Activated effector memory CD4-positive, alpha-beta T cell treated with anti-CD3 and anti-CD28 coated beads, Interleukin-2, amount 50 U/mL, for 16 hours (primary cell): ENCODE measurements at regions not wholly inside any gene's neighbourhood (a gene's known extent, or its start where the extent isn't known, plus 50 kb on each side); places are given as distances from the start of the nearest gene placed in this dataset.
"Not testable (repeated sequence)": the region's sequence is repeated elsewhere in the genome, so short reads cannot be mapped to it uniquely, and the experiment has no call there.

Source experiments
- DNase-seq: peaks from one replicate; pipeline ENCODE4 v3.0.0-alpha.2; 2020

GRCh38 chr20:58579069-58579818 is 64.0 kb upstream of the APCDD1L start:
- peak; percentile 56 for DNase-seq

- DNase-seq = peak; percentile 36
Measured at GRCh38 chr20:58577871-58578598, 62.8 kb upstream of the APCDD1L start.

GRCh38 chr20:58577139-58577806 is 62.1 kb upstream of the APCDD1L start:
- DNase-seq = peak; percentile 42

- peak; percentile 37 for DNase-seq
Measured at GRCh38 chr20:58576603-58576970, 61.4 kb upstream of the APCDD1L start.

- DNase-seq = peak; percentile 36
Measured at GRCh38 chr20:58575776-58576602, 60.8 kb upstream of the APCDD1L start.

- no peak for DNase-seq
Measured at GRCh38 chr20:58574469-58574868, 59.3 kb upstream of the APCDD1L start.

- peak; percentile 56 for DNase-seq
Measured at GRCh38 chr20:58573986-58574385, 58.8 kb upstream of the APCDD1L start.

GRCh38 chr20:58573257-58573656 is 58.1 kb upstream of the APCDD1L start:
- no peak for DNase-seq

- DNase-seq = not testable (repeated sequence)
Measured at GRCh38 chr20:58572428-58572763, 57.2 kb upstream of the APCDD1L start.

- no peak for DNase-seq
Measured at GRCh38 chr20:58571693-58572427, 56.7 kb upstream of the APCDD1L start.

GRCh38 chr20:58571356-58571692 is 56.1 kb upstream of the APCDD1L start:
- no peak for DNase-seq

GRCh38 chr20:58570204-58570859 is 55.1 kb upstream of the APCDD1L start:
- peak; percentile 22 for DNase-seq

GRCh38 chr20:58569241-58570125 is 54.3 kb upstream of the APCDD1L start:
- peak; percentile 47 for DNase-seq

- peak; percentile 47 for DNase-seq
Measured at GRCh38 chr20:58568483-58569240, 53.5 kb upstream of the APCDD1L start.

GRCh38 chr20:58568126-58568482 is 52.9 kb upstream of the APCDD1L start:
- no peak for DNase-seq

- peak; percentile 46 for DNase-seq
Measured at GRCh38 chr20:58567437-58567836, 52.2 kb upstream of the APCDD1L start.

GRCh38 chr20:58566981-58567380 is 51.8 kb upstream of the APCDD1L start:
- DNase-seq = peak; percentile 38

- DNase-seq = peak; percentile 57
Measured at GRCh38 chr20:58565461-58566175, 50.4 kb upstream of the APCDD1L start.
